Stimulated activated CD4-positive, alpha-beta T cell treated with anti-CD3 and anti-CD28 coated beads, Interleukin-1b, Interleukin-23, amount 100 ng/mL, for 4 hours (primary cell): ENCODE measurements at regions not wholly inside any gene's neighbourhood (a gene's known extent, or its start where the extent isn't known, plus 50 kb on each side); places are given as distances from the start of the nearest gene placed in this dataset.
"Not testable (repeated sequence)": the region's sequence is repeated elsewhere in the genome, so short reads cannot be mapped to it uniquely, and the experiment has no call there.

Source experiments
- DNase-seq, 2 donors: peaks; one replicate each; pipeline ENCODE4 v3.0.0-alpha.2; 2020; ENCODE audit warnings: low read depth in 2 of 2

GRCh38 chr10:3385487-3385886 is 212.9 kb upstream of the PITRM1 start:
- DNase-seq, result no peak

DNA sequence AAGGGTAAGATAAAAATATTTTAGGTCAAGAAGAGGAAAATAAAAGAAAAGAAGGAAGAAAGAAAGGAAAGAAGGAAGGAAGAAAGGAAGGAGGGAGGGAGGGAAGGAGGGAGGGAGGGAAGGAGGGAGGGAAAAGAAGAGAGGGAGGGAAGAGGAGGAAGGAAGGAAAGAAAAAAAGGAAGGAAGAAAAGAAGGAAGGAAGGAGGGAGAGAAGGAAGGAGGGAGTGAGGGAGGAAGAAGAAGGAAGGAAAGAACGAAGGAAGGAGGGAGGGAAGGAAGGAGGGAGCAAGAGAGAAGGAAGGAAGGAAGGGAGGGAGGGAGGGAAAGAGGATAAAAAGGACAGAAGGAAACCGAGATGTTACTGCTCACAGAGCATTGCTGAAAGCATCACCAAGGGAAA is 209.5 kb upstream of the PITRM1 start:
- DNase-seq, result no peak

DNA sequence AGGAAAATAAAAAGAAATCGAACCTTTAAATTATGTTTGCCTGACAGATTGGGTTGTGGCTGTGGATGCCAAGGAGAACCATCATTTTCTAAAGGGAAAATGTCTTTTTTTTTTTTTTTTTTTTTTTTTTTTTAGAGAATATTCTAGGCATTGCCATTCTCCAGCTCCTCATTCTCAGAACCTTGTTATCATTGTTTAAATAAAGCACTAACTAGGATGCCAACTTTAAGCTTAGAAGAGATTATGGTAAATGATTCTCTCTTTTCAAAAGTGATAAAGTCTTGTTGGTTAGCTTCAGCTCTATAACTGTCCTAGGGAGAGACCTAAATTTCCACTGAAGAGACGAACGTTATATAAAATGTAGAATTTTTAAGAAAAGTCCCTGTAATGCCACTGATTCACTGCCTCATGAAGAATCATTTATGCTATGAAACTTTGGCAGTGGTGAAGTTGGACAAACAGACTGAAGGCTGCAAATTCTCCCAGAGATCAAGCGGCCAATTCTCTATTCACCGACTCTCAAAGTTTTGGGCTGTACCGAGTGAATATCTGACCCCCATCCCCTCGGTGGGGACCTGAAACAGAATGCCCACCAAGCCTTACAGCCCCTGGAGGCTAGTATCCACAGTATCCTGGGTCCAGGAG is 207.9 kb upstream of the PITRM1 start:
- DNase-seq, result no peak

GRCh38 chr10:3376631-3377030 is 204.0 kb upstream of the PITRM1 start:
- no peak for DNase-seq

DNA sequence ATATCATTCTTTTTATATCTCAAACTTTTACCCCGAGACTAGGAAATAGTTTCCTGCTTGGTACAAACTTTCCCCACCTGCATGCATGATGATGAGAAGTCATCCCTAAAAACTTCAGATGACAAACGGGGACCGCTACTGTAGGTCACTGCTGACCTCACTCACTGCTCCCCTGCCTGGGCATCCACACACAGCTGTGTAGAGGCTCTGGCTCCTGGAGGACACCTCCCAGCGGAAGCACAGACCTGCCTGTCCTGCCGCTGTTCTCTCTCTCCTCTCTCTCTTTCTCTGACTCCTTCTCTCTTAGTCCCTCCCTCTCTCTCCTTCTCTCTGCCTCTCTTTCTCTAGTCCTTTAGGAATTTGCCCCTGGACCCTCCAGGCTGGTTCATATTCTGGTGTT is 202.9 kb upstream of the PITRM1 start:
- DNase-seq, result no peak

DNA sequence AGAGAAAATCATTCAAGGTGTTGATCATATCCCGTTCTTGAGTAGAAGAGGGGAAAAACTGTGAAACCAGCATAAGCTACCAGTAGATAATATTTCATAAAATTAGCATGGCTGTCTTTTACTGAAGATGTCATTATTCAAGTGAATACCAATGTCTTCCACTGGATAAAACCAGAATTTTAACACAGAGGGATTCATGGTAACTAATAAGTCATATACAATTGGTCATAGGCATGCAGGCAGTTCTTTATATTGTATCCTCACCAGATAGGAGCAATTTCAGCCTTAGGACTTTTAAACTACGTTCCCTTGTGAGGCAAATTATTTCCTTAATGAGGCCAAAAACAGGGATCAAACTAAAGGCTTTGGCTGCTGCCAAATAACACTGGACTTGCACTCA is 202.3 kb upstream of the PITRM1 start:
- no peak for DNase-seq

DNA sequence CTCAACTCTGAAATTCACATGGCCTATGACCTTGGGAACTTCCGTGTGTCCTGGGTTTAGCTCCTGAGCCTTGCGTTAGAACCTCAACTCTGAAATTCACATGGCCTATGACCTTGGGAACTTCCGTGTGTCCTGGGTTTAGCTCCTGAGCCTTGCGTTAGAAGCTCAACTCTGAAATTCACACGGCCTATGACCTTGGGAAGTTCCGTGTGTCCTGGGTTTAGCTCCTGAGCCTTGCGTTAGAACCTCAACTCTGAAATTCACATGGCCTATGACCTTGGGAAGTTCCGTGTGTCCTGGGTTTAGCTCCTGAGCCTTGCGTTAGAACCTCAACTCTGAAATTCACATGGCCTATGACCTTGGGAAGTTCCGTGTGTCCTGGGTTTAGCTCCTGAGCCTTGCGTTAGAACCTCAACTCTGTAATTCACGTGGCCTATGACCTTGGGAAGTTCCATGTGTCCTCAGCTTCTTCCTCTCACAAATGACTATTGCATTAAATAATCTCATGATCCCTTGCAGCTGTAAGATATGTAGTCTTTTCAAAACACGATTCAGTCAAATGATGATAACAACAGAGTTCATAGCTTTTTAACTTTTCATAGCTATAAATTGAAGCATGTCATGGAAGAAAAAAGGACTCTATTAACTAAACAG is 200.9 kb upstream of the PITRM1 start:
- DNase-seq, result not testable (repeated sequence)

GRCh38 chr10:3372281-3372680 is 199.7 kb upstream of the PITRM1 start:
- no peak for DNase-seq

- DNase-seq, result not testable (repeated sequence)
Measured at GRCh38 chr10:3371624-3372023, 199.0 kb upstream of the PITRM1 start.

- no peak for DNase-seq
Measured at GRCh38 chr10:3366735-3367405, 194.3 kb upstream of the PITRM1 start.

- no peak for DNase-seq
Measured at GRCh38 chr10:3366043-3366442, 193.5 kb upstream of the PITRM1 start.

DNA sequence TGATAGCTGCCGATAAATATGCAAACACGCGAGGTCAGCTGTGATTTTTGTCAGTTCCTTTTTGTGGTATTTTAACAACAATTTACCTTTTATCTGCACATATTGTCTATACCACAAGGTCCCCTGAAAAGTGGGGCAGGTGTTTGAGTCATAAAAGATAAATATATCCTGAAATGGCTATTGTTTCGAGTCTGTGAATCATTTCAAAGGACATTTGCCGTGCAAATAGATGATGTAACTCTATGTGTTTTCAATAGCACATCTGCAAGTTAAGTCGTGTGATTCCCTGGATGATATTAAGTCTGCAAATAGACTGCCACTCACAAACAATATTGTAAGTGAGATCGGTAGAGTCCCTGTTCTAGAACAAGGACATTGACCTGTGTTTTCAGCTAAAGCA is 193.0 kb upstream of the PITRM1 start:
- no peak for DNase-seq

DNA sequence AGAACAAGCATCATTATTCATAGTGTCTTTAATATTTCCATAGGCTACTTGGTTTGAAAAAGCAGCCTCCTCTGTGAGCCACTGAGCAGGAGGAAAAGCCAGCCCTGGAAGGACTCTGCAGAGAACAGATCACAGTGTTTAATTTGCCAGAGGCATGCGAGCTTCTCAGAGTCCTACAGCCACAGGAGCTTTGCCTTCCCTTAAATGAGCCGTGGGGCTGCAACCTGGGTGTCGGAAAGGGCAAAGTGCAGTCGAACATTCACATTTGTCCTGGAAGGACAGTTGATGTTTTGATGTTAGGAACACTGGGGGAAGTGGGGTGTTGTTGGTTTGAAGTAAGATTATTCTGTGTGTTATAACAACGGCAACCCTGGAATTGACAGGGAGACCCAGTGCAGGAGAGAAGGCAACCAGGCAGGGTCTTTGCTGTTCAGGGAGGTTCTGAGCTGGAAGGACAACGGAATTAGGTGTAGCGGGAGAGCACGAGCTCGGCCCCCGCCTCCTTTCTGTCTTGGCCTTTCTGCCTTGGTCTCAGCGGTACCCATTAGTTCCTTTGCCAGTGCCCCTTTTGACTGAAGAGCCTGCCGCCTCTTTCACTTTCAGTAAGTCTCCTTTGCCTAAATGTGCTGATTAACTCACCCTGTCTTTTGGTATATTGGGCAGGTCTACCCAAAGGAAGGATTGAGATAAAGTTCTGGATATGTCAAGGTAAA is 192.3 kb upstream of the PITRM1 start:
- DNase-seq, result no peak

DNA sequence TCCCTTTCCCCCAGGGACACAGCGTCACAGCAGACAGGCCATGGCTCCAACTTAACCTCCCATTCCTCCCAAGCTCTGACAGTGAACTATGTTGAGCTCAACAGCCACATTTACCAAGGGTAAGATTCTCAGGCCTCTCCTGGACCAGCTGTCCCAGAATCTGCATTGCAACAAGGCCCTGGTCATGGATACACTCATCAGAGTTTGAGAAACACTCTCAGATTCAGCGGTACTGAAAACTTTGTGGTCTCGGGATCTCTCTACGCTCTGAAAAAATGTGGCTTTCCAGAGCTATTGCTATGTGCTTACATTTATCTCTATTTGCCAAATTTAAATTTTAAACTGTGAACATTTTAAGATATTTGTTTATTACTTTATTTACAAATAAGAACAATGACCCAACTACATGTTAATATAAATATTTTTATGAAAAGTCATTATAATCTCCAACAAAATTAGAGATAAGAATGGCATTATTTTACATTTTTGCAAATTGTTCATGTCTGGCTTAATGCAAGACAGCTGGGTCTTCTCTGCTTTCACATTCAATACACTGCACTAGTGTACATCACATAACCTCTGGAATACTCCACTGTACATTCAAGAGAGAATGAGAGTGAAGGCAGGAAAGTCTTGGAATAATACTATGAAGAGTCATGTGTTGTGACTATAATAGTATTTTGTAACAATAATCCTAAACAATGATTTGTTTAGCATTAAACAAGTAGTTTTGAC is 190.9 kb upstream of the PITRM1 start:
- no peak for DNase-seq

DNA sequence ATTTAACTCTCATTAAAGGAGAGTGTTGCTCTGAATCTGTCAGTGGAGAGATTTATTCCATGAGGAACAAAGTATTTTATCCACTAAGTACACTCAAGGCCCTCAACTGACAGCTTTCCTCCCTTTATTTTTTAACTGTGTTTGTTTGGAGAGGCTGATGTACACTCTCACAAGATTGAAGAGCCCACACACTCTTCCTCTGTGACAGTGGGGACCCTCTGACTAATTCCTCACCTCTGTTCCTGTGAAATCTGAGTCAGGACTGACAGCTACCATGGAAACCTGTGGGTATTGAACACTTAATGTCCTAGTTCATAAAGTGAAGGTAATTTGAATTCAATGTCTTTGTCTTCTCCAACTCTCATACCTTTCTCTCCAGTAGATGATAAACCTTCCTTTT is 189.8 kb upstream of the PITRM1 start:
- no peak for DNase-seq

- DNase-seq, result no peak
Measured at GRCh38 chr10:3361640-3362039, 189.1 kb upstream of the PITRM1 start.

DNA sequence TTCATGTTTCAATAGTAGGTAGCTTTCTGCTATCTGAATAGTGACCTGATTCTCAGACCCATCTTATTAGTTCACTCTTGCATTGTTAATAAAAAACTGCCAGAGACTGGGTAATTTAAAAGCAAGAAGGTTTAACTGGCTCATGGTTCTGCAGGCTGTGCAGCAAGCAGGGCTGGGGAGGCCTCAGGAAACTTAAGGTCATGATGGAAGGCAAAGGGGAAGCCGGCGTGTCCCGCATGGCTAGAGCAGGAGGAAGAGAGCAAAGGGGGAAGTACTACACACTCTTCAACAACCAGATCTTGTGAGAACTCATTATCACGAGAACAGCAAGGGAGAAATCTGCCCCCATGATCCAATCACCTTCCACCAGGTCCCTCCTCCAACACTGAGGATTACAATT is 185.2 kb upstream of the PITRM1 start:
- no peak for DNase-seq

- no peak for DNase-seq
Measured at GRCh38 chr10:3355536-3355935, 183.0 kb upstream of the PITRM1 start.

DNA sequence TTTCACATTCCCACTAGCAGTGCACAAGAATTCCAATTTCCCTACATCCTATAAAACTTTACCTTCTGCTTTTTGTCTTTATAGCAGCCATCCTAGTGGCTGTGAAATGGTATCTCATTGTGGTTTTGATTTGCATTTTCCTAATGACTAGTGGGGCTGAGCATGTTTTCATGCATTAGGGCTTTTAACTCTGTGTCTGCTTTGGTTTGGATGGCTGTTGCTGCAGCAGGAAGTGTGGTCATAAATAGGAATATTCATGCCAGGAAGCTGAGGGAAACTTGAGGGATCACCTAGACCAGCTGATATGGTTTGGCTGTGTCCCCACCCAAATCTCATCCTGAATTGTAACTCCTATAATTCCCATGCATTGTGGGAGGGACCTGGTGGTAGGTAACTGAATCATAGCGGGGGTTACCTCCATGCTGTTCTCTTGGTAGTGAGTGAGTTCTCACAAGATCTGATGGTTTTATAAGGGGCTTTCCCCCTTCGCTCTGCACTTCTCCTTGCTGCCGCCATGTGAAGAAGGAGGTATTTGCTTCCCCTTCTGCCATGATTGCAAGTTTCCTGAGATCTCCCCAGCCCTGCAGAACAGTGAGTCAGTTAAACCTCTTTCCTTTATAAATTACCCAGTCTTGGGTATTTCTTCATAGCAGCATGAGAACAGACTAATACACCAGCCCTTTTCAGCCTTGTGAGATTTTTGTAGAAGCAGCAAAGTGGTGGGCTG is 181.8 kb upstream of the PITRM1 start:
- DNase-seq, result no peak

DNA sequence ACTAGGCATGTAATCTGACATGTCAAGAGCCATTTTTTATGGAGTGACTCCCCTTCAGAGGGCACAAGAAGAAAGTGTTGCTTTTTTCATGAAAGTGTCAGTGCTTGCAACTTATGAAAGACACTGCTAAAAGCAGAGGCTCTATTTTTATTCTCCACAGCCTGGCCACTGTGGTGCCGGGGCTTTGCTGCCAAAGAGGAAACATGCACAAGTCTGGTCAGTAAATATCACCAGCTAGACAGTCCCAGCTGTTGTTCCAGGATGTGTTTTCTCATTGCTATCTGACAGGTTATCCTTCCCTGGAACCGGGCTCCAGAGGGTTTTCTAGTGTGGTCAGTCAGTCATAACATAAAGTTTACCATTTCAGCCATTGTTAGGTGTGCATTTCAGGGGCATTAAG is 180.7 kb upstream of the PITRM1 start:
- no peak for DNase-seq

DNA sequence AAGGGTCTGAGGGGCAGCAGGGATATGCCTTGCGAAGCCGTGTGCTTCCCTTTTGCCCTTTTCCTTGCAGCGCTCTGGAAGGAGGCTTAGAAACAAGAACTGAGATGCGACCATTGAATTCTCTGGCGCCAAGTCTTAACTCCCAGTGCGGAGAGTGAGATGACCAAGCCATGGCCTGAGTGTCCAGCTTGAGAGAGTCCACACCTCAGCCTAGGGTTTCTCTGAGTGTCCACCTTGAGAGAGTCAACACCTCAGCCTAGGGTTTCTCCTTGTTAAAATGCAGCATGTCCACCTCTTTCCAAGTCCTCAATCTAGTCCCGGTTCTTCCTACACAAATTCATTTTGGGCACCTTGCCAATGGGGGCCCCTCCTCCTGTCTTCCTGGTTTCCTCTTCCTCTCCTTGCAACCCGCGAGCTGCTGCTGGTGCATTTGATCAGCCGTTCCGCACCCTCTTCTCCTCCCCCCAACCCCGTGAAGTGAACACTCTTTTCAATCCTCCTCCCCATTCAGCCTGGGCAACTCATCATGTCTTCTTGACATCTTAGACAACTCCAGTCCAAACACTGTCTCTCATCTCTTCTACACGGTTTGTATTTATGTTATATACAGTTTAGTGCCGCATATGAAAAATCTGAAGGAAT is 178.2 kb upstream of the PITRM1 start:
- DNase-seq, result no peak
